Neural cell (in vitro differentiated cells): ENCODE measurements at regions not wholly inside any gene's neighbourhood (a gene's known extent, or its start where the extent isn't known, plus 50 kb on each side); places are given as distances from the start of the nearest gene placed in this dataset.

ENCODE experiments used
- H2AFZ ChIP-seq: fragments of 200-600, 300-800 bp; sonication (generic), shearing (Covaris generic); 2 replicates; pipeline ENCODE4 v1.6.0; 2014; ENCODE audit warnings: low read depth, mild to moderate bottlenecking, antibody characterized with exemption, low read length, moderate library complexity
- H3F3A ChIP-seq: fragments of 200-600 bp; shearing (Covaris generic); 2 replicates; pipeline ENCODE4 v1.6.1; 2016; ENCODE audit warnings: mild to moderate bottlenecking, moderate library complexity, mixed read lengths, antibody characterized with exemption, low read length; ENCODE audit not compliant: insufficient read depth, poor library complexity, severe bottlenecking
- H3K27ac ChIP-seq: fragments of 200-600, 300-800 bp; sonication (generic), shearing (Covaris generic); 2 replicates; pipeline ENCODE4 v1.5.1; 2014; ENCODE audit warnings: mild to moderate bottlenecking, low read length, moderate library complexity
- H3K27me3 ChIP-seq: fragments of 300-800, 200-600 bp; sonication (generic), shearing (Covaris generic); 2 replicates; pipeline ENCODE4 v1.6.0; 2014; ENCODE audit warnings: mild to moderate bottlenecking, low read depth, low read length, moderate library complexity; ENCODE audit not compliant: insufficient read depth
- H3K36me3 ChIP-seq: fragments of 300-800, 200-600 bp; sonication (generic), shearing (Covaris generic); 2 replicates; pipeline ENCODE4 v1.5.1; 2014; ENCODE audit warnings: mild to moderate bottlenecking, antibody characterized with exemption, low read length, moderate library complexity; ENCODE audit not compliant: insufficient read depth
- H3K4me2 ChIP-seq: fragments of 300-800, 200-600 bp; sonication (generic), shearing (Covaris generic); 2 replicates; pipeline ENCODE4 v1.6.0; 2014; ENCODE audit warnings: mild to moderate bottlenecking, low read length
- H3K4me3 ChIP-seq: fragments of 300-800, 200-600 bp; sonication (generic), shearing (Covaris generic); 2 replicates; pipeline ENCODE4 v1.5.1; 2014; ENCODE audit warnings: mild to moderate bottlenecking, low read length, moderate library complexity
- H3K79me2 ChIP-seq: fragments of 200-600 bp; shearing (Covaris generic); replicated peaks from 2 replicates; pipeline ENCODE4 v1.6.0; 2014; ENCODE audit warnings: mild to moderate bottlenecking, low read length, moderate library complexity; ENCODE audit not compliant: insufficient read depth
- H3K9ac ChIP-seq: fragments of 300-800, 200-600 bp; sonication (generic), shearing (Covaris generic); 2 replicates; pipeline ENCODE4 v1.6.1; 2016; ENCODE audit warnings: mild to moderate bottlenecking, low read length, mixed read lengths
- H3K9me2 ChIP-seq: fragments of 200-600 bp; shearing (Covaris generic); 2 replicates; pipeline ENCODE4 v1.6.1; 2016; ENCODE audit warnings: mild to moderate bottlenecking, low read length, mixed read lengths; ENCODE audit not compliant: insufficient read depth
- H3K9me3 ChIP-seq: fragments of 200-600, 300-800 bp; sonication (generic), shearing (Covaris generic); 2 replicates; pipeline ENCODE4 v1.6.1; 2016; ENCODE audit warnings: mild to moderate bottlenecking, mixed run types, low read length, moderate library complexity, mixed read lengths
- H4K20me1 ChIP-seq: fragments of 200-600 bp; shearing (Covaris generic); 2 replicates; pipeline ENCODE4 v1.6.1; 2016; ENCODE audit warnings: mild to moderate bottlenecking, mixed run types; ENCODE audit not compliant: insufficient read depth
- EP300 ChIP-seq: fragments of 450-650 bp; conservative IDR thresholded peaks from 2 replicates; pipeline ENCODE4 v1.6.1; 2014; ENCODE audit warnings: antibody characterized with exemption, mild to moderate bottlenecking, moderate library complexity; ENCODE audit not compliant: poor library complexity, severe bottlenecking
- EZH2 ChIP-seq: fragments of 200-600, 300-800 bp; shearing (Covaris generic), sonication (generic); IDR thresholded peaks from 2 replicates; pipeline ENCODE4 v1.6.1; 2014; ENCODE audit warnings: antibody characterized with exemption, low read length, borderline replicate concordance, mild to moderate bottlenecking; ENCODE audit not compliant: insufficient read depth, poor library complexity, severe bottlenecking
- MXI1 ChIP-seq: fragments of 450-650 bp; conservative IDR thresholded peaks from 2 replicates; pipeline ENCODE4 v1.6.1; 2014; ENCODE audit warnings: antibody characterized with exemption, mild to moderate bottlenecking; ENCODE audit not compliant: poor library complexity, severe bottlenecking
- POLR2AphosphoS5 ChIP-seq: IDR thresholded peaks from 2 replicates; pipeline ENCODE4 v1.6.1; 2012
- RAD21 ChIP-seq: fragments of 450-650 bp; conservative IDR thresholded peaks from 2 replicates; pipeline ENCODE4 v1.6.1; 2014; ENCODE audit warnings: antibody characterized with exemption, mild to moderate bottlenecking, moderate library complexity
- SMC3 ChIP-seq: fragments of 450-650 bp; conservative IDR thresholded peaks from 2 replicates; pipeline ENCODE4 v1.6.1; 2014; ENCODE audit warnings: antibody characterized with exemption, mild to moderate bottlenecking, moderate library complexity; ENCODE audit not compliant: poor library complexity
- TAF1 ChIP-seq: IDR thresholded peaks from 2 replicates; pipeline ENCODE4 v1.6.1; 2012; ENCODE audit warnings: low read depth
- TF ChIP-seq, protein P1 (sequence below): IDR thresholded peaks from 2 replicates; pipeline ENCODE4 v1.6.1; 2012; ENCODE audit warnings: borderline replicate concordance
- TF ChIP-seq, protein P2 (sequence below): fragments of 450-650 bp; IDR thresholded peaks from 2 replicates; pipeline ENCODE4 v1.5.1; 2014; ENCODE audit warnings: antibody characterized with exemption, mild to moderate bottlenecking, moderate library complexity; ENCODE audit not compliant: poor library complexity, severe bottlenecking

DNA sequence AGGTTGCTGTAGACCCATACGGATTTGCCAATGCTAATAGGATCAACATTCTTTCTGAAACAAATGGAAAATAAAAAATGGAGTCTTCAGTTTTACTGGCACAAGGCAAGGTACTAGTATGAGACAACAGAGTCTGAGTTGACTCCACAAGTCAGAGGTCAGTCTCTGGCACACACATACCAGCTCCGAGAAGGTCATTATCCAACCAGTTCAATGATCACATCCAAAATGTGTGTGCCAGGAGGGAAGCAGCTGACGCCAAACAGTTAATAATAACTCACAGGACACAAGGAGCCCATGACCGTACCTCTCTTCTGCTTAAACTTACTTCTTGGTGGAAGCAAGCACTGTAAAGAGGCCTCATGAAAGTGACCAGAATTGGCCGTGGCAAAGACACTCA is 528.6 kb downstream of the ZNF516 start:
- H3K27me3 ChIP-seq, result no peaks in the 10 kb centered on the region
- no peaks in the 10 kb centered on the region for H4K20me1 ChIP-seq
- no peak overlapping the region for H3K9ac ChIP-seq
- H3K79me2 ChIP-seq, result no peaks in the 10 kb centered on the region
- H3K4me2 ChIP-seq, result no peak overlapping the region
- H3K36me3 ChIP-seq, result no peaks in the 10 kb centered on the region
- no peak overlapping the region for H3K4me3 ChIP-seq
- H3F3A ChIP-seq, result no peaks in the 10 kb centered on the region
- no peak overlapping the region for H2AFZ ChIP-seq
- no peaks in the 10 kb centered on the region for H3K9me3 ChIP-seq
- no peaks in the 10 kb centered on the region for H3K9me2 ChIP-seq
- no peak overlapping the region for H3K27ac ChIP-seq
- TF ChIP-seq EZH2, result no peak
- TF ChIP-seq POLR2AphosphoS5, result no peak
- TF ChIP-seq, protein P1, sequence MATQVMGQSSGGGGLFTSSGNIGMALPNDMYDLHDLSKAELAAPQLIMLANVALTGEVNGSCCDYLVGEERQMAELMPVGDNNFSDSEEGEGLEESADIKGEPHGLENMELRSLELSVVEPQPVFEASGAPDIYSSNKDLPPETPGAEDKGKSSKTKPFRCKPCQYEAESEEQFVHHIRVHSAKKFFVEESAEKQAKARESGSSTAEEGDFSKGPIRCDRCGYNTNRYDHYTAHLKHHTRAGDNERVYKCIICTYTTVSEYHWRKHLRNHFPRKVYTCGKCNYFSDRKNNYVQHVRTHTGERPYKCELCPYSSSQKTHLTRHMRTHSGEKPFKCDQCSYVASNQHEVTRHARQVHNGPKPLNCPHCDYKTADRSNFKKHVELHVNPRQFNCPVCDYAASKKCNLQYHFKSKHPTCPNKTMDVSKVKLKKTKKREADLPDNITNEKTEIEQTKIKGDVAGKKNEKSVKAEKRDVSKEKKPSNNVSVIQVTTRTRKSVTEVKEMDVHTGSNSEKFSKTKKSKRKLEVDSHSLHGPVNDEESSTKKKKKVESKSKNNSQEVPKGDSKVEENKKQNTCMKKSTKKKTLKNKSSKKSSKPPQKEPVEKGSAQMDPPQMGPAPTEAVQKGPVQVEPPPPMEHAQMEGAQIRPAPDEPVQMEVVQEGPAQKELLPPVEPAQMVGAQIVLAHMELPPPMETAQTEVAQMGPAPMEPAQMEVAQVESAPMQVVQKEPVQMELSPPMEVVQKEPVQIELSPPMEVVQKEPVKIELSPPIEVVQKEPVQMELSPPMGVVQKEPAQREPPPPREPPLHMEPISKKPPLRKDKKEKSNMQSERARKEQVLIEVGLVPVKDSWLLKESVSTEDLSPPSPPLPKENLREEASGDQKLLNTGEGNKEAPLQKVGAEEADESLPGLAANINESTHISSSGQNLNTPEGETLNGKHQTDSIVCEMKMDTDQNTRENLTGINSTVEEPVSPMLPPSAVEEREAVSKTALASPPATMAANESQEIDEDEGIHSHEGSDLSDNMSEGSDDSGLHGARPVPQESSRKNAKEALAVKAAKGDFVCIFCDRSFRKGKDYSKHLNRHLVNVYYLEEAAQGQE, result no peak
- TF ChIP-seq RAD21, result no peak
- no peak for TF ChIP-seq MXI1
- TF ChIP-seq SMC3, result no peak
- TF ChIP-seq, protein P2, sequence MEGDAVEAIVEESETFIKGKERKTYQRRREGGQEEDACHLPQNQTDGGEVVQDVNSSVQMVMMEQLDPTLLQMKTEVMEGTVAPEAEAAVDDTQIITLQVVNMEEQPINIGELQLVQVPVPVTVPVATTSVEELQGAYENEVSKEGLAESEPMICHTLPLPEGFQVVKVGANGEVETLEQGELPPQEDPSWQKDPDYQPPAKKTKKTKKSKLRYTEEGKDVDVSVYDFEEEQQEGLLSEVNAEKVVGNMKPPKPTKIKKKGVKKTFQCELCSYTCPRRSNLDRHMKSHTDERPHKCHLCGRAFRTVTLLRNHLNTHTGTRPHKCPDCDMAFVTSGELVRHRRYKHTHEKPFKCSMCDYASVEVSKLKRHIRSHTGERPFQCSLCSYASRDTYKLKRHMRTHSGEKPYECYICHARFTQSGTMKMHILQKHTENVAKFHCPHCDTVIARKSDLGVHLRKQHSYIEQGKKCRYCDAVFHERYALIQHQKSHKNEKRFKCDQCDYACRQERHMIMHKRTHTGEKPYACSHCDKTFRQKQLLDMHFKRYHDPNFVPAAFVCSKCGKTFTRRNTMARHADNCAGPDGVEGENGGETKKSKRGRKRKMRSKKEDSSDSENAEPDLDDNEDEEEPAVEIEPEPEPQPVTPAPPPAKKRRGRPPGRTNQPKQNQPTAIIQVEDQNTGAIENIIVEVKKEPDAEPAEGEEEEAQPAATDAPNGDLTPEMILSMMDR, result no peak
- no peak for TF ChIP-seq EP300
- TF ChIP-seq TAF1, result no peak

DNA sequence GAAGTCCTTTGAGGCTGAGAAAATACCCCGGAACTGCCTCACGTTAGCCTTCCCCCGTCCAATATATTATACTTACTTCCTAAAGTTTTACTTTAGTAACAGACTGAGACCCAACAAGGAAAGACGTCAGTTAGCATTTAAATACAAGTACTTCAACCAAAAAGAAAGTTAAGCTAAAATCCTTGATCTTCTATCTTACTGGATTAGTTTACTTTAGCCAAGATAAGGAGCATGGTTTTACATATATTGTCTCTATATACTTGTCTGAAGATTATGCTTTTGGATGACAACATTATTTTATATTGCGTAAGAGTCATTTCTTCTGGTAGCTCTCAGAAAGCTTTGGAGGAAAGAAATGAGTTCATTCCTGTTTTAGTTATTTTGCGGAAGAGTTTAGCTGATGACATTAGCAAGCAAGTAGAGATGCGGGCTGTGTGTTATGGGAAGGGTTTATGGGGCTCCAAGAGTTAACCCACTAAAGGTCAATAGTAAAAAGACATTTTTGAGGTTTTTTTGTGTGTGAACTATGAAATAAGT is 532.9 kb downstream of the ZNF516 start:
- H3K4me2 ChIP-seq, result no peak overlapping the region

More for the DNA sequence above, 532.9 kb downstream of the ZNF516 start:
- Histone ChIP-seq H3K27ac (no peak overlapping the region), H2AFZ (no peak overlapping the region), H3F3A (no peaks in the 10 kb centered on the region), H3K36me3 (no peaks in the 10 kb centered on the region), H3K79me2 (no peaks in the 10 kb centered on the region), H3K9me2 (no peaks in the 10 kb centered on the region), H3K4me3 (no peak overlapping the region), H3K9ac (no peak overlapping the region), H3K9me3 (no peaks in the 10 kb centered on the region), H4K20me1 (no peaks in the 10 kb centered on the region), H3K27me3 (no peaks in the 10 kb centered on the region)
- TF ChIP-seq EZH2 (no peak), POLR2AphosphoS5 (no peak)
- TF ChIP-seq, protein P1, result no peak
- TF ChIP-seq, protein P2, result no peak
